ENCODE measurements at regions not wholly inside any gene's neighbourhood (a gene's known extent, or its start where the extent isn't known, plus 50 kb on each side); places are given as distances from the start of the nearest gene placed in this dataset.

DNA sequence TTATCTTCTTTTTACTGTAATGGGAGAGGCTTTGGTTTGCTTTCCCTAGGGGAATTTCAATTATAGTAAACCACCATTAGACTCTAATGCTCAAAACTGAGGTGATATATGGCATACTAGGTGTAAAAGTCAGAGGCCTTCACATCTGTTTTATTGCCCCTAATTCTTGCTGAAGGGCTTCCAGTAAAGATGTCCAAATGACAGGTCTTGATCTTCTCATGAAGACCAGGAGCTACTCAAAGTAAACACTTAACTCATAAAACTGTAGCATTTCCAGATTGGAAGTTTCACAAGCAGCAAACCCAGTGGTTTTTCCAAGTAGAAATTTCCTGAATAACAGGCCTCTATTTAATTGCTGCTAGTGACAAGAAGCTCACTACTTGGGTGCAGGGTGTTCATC is 286.8 kb downstream of the RBM43 start:
- no peak for DNase-seq

DNA sequence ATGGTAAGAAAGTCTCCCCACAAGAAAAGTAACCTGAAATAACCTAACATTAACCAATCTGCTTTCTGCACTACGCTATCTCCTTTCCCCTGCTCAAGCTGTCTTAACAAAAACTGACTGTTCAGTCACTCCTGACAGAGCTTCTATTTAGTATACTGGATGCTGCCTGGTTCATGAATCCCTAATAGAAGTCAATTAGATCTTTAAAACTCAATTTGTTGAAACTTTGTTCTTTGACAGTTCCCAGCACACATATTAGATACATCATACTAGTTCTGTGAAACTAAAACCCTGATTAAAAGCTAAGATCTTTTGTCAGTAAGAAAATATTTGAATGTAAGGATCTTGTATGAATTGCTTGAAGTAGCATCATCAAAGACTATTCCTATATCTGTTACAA is 287.4 kb downstream of the RBM43 start:
- DNase-seq, result no peak

DNA sequence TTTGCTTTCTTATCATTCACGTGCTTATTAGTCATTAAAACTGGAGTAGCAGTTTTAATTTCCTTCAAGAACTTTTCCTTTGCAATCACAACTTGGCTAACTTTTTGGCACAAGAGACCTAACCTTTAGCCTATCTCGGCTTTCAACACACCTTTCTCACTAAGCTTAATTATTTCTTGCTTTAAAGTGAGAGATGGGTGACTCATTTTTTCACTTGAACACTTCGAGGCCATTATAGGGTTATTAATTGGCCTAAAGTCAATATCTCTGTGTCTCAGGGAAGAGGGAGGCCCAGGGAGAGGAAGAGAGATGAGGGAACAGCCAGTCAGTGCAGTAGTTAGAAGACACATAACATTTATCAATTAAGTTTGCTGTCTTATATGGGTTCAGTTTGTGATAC is 289.8 kb downstream of the RBM43 start:
- no peak for DNase-seq

DNA sequence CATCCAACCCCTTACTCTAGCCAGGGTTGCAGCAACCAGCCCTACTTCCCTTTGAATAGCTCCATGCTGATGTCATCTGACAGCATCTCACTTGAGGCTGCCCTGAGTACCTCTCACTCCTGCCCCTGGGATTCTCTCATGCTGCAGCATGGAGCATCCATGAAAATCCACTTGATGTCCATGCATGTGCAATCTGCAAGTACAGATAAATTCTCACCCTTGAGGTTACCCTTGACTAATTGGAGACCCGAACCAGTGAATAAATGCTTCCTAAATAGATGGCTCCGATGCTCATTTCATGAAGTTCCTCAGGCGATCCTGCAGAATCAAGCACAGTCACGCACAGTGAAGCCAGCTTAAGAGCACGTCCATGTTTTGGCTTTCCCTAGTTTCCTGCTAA is 298.3 kb downstream of the RBM43 start:
- DNase-seq, result no peak

DNA sequence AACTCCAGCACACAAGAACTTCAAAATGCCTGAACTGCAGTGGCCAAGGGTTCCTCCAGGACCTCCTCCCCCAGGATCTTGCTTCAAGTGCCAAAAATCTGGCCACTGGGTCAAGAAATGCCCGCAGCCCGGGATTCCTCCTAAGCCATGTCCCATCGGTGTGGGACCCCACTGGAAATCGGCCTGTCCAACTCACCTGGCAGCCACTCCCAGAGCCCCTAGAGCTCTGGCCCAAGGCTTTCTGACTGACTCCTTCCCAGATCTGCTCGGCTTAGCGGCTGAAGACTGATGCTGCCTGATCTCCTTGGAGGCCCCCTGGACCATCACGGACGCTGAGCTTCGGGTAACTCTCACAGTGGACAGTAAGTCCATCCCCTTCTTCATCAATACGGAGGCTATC is 306.4 kb downstream of the RBM43 start:
- DNase-seq, result no peak

DNA sequence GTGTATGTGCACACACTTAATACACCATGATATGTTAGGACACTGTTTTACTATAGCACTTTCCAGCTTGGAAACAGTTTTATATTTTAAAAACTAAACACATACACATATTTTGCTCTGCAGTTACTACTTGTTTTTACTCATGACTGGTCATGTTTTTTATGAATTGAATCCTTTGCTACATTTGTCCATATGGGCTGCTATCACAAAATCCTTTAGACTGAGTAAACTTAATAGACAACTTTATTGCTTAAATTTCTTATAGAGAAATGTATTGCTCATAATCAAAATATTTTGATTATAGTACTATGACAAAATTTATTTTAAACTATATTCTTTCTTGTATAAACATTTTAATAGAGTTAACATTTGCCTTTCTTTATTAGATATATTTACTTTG is 314.8 kb downstream of the RBM43 start:
- no peak for DNase-seq

DNA sequence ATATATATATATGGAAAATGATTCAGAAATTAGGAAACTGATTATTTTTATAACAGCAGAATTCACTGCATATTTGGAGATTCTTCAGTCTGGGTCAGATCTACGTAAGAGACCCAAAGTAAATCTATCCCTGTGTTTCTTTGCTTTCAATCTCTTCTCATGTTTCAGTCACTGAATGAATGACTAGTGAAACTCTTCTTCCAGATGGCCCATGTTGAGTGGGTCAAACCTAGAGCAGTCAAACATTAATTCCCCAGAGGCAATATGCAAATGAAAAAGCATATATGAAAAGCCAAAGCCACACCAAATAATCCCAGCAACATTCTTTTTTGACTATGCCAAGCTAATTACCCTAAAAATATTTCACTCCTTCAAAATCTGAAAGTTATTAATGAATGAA is 317.3 kb downstream of the RBM43 start:
- no peak for DNase-seq

DNA sequence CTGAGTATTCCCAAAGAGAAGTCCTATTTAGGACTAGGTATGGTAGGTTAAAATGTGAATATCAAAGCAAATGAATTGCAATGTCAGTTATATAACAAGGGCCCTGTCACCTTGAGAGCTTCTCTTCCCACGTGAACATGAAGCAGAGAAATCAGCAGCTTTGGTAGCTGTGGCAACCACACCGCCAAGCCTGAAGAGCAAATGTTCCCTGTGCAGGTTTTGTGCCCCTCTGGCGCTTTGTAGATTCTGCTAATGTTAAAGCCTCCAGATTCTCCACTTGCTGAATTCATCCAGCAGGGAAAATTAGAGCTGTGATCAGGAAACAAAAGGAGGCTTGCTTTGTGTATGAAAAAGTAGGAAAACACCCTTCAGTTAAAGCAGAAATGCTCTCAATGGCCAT is 322.6 kb downstream of the RBM43 start:
- no peak for DNase-seq

DNA sequence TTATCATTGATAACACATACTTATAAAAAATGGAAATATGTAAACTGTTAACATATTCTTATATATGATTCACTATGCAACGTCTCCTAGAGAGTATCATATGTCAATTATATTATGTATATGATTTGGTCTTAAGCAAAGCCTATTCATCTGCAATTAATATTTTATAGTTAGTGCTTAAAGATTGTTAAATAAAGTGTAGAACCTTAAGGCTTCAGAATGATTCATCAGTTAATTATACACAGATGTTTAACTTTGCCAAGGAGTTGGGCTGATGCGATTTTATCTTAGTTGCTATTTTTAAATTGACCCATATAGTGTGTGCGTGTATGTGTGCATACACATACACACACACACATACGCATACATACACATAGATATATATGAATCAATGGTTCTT is 323.1 kb downstream of the RBM43 start:
- no peak for DNase-seq

DNA sequence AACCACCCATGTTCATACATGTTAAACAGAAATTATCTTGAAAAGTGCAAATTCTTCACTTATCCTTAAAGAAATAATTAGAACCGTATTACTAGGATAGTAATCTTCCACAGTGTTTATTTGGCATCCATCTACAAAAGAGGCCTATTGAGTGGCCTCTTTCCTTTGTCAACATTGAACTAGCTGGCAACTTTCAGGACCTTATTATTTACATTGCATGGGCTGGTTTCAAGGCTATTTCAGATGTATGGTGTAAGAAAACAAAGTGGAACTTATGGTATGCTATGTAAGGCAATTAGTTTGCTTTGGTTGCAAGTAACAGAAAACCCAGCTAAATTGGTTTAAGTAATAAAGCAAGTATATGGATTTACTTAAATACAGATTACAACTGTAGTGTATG is 324.6 kb downstream of the RBM43 start:
- DNase-seq, result no peak

DNA sequence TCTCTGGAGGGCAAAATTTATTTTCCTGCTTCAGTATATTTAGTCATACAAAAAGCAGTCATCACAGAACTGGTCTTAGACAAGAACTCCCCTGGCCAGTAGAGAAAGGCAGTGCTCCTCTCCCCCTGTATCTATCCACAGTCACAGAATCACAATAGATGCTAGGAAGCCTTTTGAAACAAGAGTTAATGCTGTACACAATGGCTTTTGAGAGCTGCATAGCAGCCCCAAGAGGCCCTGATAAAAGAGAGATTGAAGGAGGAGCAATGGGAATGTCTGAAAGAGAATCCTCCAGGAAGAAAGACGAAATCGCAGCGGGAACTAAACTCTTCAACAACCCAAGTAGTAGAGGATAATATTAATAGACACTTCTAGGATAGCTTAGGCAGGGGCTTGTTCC is 330.2 kb downstream of the RBM43 start:
- DNase-seq, result no peak

DNA sequence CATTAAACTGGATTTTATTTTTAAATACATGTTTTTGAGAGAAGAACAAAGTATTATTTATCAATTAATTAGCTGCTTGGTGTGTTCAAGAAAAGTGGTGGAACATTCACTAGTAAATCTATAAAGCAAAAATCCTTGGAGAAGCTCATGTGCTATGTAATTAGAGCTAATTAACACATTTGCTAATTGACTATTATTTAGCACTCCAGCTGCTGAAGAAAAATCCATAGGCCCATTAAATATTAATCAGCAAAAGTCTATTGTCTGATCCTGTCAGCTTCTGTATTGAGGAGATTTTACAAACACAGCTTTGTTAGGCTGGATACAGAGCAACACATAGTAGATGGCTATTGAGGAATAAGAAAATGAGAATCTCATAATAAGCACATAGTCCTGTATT is 336.1 kb downstream of the RBM43 start:
- no peak for DNase-seq

DNA sequence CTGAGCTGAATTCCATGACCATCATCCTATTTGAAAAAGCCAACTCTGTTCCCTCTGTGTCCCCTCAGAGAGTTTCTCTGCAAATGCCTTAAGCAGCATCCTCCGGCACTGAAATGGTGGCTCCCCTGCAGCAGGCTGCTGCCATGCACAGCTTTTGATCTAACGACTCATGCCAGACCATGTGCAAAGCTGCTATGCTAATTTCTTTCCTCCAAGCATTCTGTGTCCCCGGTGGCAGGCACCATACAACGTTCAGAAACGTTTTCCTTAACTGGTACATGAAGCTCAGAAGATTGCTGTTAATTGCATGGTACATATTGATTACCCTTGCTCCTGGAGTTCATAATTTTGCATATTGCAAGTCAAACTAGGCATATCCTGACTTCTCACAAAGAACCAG is 336.8 kb downstream of the RBM43 start:
- no peak for DNase-seq

DNA sequence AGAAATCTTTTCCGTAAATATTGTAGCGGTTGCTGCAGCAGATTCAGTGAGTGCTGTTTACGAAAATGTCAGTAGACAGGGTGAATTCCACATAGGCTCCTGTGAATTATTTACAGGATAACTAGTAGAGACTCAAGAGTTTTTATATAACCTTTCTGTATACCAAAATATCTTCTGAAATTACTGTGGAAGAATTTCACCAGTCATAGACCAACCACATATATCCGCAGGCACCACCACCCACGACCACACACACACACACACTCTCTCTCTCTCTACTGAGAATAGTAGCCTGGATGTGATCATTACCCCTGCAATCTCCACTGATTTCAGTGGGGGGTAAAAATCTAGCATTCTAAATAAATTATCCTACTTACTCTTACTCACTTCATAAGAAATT is 341.8 kb downstream of the RBM43 start:
- DNase-seq, result no peak

DNA sequence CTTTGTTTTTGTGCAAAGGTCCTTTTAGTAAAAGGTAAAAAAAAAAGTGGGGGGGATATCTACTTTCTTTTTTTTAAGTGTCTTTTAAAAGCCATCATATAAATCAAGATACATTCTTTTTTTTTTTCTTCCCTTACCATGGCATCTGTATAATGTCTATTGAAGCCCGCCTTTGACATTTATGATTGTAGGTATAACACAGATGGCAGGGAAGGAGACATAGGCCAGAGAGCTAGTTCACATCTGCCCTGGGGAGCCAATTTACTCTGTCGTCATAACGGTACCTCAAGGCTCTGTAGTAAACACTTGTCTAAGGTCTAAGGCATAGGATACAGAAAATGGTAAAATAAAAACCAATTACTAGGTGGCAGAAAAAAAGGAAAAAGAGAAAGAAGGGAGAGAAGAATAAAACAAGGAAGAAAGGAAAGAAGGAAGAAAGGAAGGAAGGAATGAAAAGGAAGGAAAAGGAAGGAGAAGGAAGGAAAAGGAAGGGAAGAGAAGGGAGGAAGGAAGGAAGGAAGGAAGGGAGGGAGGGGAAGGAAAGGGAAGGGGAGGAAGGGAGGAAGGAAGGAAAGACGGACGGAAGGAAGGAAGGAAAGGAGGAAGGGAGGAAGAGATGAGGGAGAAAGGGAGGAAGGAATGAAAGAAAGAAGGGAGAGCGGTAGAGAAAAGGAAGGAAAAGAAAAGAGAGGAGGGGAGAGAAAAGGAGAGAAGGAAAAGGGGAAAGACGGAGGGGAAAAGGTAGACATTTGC is 343.5 kb downstream of the RBM43 start:
- DNase-seq, result no peak

DNA sequence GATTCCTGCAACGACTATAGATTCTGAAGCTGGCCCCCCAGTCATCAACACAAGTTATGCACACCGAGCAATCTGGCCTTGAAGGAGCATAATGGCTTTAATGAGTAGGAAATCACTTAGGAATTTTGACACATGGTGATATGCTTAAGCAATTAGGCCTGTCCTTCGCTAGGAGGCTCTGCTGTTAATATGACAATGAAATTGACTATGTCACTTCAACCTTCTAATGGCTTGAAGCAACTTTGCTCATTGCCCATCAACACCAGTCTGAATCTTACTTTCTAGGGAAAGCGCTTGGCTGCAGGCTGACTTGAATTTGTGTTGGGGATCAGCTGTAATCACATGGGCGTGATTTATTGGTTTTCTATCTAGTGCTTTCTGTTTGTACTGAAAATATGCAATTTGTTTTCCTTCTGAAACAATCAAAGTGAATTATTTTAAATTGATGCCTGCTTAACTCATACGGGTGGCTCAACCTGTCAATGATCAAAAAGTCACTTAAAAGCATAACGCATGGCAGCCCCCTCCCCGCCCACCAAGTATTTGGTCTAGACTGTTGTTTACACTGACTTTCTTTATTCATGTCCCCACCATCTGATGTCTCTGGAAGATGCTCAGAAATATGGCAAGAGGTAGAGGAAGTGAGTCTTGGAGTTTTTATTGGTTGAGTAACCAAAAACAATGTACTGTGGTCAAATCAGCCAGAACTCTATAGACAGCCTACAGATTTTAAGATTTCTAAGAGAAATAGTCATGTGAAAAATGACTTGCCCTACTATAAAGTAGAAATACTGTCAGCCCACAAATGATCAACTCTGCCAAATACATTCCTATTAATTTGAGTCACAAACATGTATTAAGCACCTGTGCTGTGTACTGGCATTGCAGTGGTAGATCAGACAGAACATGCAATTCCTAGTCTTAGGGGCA is 344.9 kb downstream of the RBM43 start:
- no peak for DNase-seq

DNA sequence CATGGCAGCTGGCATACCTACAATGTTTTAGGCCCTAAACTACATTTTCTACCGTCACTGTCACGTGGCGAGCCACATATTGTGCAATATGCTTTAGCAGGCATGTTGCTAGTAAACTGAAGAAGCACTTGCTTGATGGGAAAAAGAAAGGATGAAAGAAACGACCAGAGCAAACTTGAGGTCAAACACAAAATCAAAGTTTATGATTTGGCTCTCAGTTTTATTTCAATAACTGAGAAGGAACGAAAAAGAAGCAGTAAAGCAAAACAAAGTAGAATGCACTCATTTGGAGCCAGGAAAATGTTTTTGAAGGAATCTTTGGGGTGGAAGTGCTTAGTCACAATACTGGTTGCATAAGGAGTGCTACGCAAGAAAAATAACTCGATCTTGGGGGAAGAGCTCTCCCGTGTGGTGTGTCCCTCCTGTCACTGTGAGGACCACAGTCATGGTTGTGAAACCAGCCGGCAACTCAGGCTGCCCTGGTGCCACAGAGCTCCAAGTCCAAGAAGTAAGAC is 349.8 kb downstream of the RBM43 start:
- no peak for DNase-seq

DNA sequence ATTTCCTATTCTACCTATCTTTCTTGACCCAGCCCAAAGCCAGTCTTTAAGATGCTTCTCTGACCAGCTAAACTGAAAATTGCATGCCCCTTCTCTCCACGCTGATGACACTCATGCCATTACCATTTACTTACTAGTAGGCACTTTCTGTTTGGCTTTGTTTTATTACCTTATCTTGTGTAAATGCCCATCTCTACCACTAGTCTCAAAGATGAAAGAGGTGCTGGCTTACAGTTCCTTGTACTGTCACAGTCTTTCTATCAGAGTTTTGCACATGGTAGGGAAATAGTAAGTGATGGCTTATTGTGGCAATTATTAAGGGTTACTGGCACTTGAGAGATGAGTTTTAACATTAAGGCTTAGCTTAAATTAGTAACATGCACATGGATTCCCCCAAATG is 352.1 kb downstream of the RBM43 start:
- no peak for DNase-seq

DNA sequence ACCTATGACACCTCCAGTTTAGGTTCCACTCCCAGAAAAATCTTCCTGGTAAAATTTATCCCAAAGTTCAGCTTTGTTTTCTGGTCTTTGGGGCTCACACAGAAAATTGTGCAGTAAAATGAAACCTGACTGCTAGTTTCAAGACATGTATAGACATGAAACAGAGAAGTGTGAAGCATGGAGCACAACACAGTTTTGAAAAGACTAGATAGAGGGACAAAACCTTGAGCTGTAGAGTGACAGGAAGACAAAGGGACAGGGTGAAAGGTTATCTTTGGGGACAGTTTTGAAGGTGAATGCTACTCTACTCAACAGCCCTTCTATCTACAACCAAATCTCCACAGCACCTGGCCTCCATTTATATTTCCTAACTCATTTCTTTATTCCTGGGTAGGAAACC is 352.6 kb downstream of the RBM43 start:
- no peak for DNase-seq

DNA sequence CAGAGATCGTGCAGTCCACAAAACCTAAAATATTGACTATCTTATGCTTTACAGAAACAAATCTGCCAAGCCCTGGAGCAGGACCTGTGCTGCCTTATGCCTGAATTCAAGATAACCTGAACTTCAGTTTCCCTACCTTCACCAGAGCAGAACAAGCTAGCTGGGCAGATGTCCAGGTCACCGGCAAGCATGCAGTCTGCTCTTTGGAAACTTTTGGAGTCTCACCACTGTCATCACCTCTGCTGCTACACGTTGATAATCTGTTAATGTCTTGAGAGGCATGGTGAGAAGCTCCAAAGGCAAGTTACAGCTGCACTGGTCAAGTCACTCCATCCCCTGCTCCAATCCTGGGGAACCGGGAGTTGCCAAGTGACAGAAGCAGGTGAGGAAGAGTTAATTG is 354.2 kb downstream of the RBM43 start:
- DNase-seq, result no peak

DNA sequence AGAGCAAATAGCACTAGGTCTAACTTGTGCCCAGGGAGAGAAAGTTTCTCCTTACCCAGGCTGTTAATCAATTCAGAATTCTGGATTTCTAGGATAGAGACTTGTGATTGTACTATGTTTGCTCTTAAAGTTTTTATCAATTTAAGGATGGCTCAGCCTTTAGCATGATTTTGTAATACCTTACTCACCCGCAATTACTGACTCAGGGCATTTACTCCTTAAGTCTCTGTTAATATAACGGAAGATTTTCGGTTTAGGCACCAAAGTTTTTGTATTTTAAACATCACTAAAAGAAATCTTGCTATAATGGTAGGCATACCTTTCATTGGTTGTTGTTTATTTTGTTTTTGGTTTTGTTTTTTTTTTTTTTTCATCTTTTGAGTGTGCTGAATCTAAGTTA is 358.2 kb downstream of the RBM43 start:
- no peak for DNase-seq

DNA sequence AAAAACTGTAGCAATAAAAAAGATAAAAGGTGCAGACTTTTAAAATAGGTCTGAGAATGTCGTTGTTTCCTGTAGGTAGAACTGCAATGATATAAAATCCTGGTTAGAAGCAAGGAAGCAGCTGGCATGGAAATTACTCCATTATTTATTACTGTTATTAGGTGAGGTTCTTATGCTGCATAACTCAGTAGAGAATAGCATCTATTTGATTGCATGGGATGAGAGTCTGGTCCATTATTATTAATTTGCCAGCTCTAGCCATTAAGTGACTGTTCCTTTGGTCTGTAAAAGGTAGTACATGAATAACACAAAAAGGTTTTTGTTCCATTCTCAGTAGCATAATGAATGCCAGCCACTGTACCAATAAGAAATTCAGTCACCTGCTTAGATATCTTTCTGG is 358.6 kb downstream of the RBM43 start:
- no peak for DNase-seq

DNA sequence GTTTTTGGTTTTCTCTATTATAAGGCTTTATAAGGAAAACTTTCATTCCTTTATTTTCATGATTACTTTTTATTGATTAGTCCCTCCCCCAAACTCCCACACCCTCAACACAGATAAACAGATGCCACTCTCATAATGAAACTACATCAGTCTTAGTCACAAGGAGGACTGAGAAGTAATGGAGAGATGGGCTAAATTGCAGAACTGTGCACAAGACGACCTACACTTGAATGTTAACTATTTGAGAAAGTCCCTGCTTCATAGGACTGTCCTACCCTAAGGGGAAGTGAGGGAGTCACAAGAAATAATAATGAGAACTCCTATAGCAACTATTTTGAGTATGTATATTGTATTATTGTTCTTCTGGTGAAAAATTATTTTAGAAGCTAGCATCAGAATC is 360.8 kb downstream of the RBM43 start:
- DNase-seq, result no peak

DNA sequence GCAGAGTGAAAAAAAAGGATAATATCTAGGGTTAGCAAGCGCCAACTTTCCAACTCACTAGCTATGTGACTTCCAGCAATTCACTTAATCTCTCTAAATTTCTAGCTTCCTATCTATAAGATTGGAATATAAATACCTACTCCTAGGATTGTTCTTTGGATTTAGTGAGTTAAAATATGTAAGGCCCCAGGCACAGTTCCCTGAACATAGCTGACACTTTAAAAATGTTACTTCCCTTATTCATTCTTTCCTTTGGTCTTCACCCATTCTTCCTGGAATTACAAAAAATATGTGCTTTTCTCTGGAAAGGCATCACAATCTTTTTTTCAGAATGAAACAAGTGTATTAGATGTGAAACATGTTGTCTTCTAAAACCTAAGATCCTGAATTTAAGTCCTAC is 365.7 kb downstream of the RBM43 start:
- DNase-seq, result no peak
